Neuronal stem cell (in vitro differentiated cells): ENCODE measurements at regions not wholly inside any gene's neighbourhood (a gene's known extent, or its start where the extent isn't known, plus 50 kb on each side); places are given as distances from the start of the nearest gene placed in this dataset.

ENCODE experiments used
- DNase-seq: peaks from one replicate; pipeline ENCODE4 v3.0.0-alpha.2; 2013; ENCODE audit warnings: low spot score
- H2AFZ ChIP-seq: one replicate; pipeline ENCODE4 v1.6.1; 2013; ENCODE audit warnings: mild to moderate bottlenecking, low read length, inconsistent platforms
- H2AK5ac ChIP-seq: 2 replicates; pipeline ENCODE4 v1.6.1; 2013; ENCODE audit warnings: low read depth, mild to moderate bottlenecking, inconsistent platforms, low read length, moderate library complexity, mixed read lengths
- H2BK120ac ChIP-seq: 2 replicates; pipeline ENCODE4 v1.6.1; 2013; ENCODE audit warnings: low read depth, mild to moderate bottlenecking, inconsistent platforms, low read length, moderate library complexity, mixed read lengths
- H2BK12ac ChIP-seq: one replicate; pipeline ENCODE4 v1.6.1; 2013; ENCODE audit warnings: low read length, inconsistent platforms
- H2BK15ac ChIP-seq: 2 replicates; pipeline ENCODE4 v1.6.1; 2013; ENCODE audit warnings: mild to moderate bottlenecking, low read length, inconsistent platforms, mixed read lengths
- H2BK5ac ChIP-seq: one replicate; pipeline ENCODE4 v1.6.1; 2013; ENCODE audit warnings: inconsistent platforms, mild to moderate bottlenecking, low read length, moderate library complexity
- H3K14ac ChIP-seq: one replicate; pipeline ENCODE4 v1.6.1; 2013; ENCODE audit warnings: low read length, inconsistent platforms
- H3K18ac ChIP-seq: 2 replicates; pipeline ENCODE4 v1.6.1; 2013; ENCODE audit warnings: low read length, inconsistent platforms
- H3K23ac ChIP-seq: 2 replicates; pipeline ENCODE4 v1.6.1; 2013; ENCODE audit warnings: low read depth, mild to moderate bottlenecking, mixed read lengths, low read length, inconsistent platforms; ENCODE audit not compliant: poor library complexity
- H3K27ac ChIP-seq: replicated peaks from 3 replicates; pipeline ENCODE4 v1.5.1; 2013; ENCODE audit warnings: low read length, inconsistent platforms
- H3K27me3 ChIP-seq, 3 experiments: 2 replicates each; pipeline ENCODE4 v1.6.1; 2013; ENCODE audit warnings: low read length in 3 of 3, mild to moderate bottlenecking in 2 of 3, inconsistent platforms in 1 of 3, low read depth in 1 of 3, mixed read lengths in 1 of 3, moderate library complexity in 1 of 3; ENCODE audit not compliant: control insufficient read depth in 3 of 3, insufficient read depth in 3 of 3
- H3K36me3 ChIP-seq, 2 donors: replicated peaks in 1 of 2; 2 replicates each; pipeline ENCODE4 v1.6.1; 2013; ENCODE audit warnings: low read length in 2 of 2; ENCODE audit not compliant: control insufficient read depth in 2 of 2, insufficient read depth in 2 of 2
- H3K4ac ChIP-seq: 2 replicates; pipeline ENCODE4 v1.6.1; 2013; ENCODE audit warnings: inconsistent platforms, mild to moderate bottlenecking, low read length, moderate library complexity
- H3K4me1 ChIP-seq, 2 donors: 1 replicate in 1 of 2; 2 replicates in 1 of 2; pipeline ENCODE4 v1.6.1; 2013; ENCODE audit warnings: low read length in 2 of 2, low read depth in 1 of 2; ENCODE audit not compliant: control insufficient read depth in 2 of 2, insufficient read depth in 1 of 2
- H3K4me2 ChIP-seq: one replicate; pipeline ENCODE4 v1.6.1; 2013; ENCODE audit warnings: mild to moderate bottlenecking, low read length, inconsistent platforms; ENCODE audit not compliant: insufficient read depth, poor library complexity, severe bottlenecking
- H3K4me3 ChIP-seq, 2 donors: 2 replicates each; pipeline ENCODE4 v1.5.1; 2013; ENCODE audit warnings: low read length in 2 of 2, mild to moderate bottlenecking in 2 of 2, inconsistent platforms in 1 of 2, moderate library complexity in 1 of 2
- H3K79me1 ChIP-seq: one replicate; pipeline ENCODE4 v1.6.1; 2013; ENCODE audit warnings: low read depth, mild to moderate bottlenecking, inconsistent platforms, low read length, moderate library complexity
- H3K9ac ChIP-seq: one replicate; pipeline ENCODE4 v1.6.1; 2013; ENCODE audit warnings: mild to moderate bottlenecking, low read depth, low read length, inconsistent platforms; ENCODE audit not compliant: poor library complexity
- H3K9me3 ChIP-seq, 2 donors: replicated peaks in 1 of 2; 2 replicates each; pipeline versions ENCODE3 to v1.6.1; 2013; ENCODE audit warnings: low read length in 2 of 2, mild to moderate bottlenecking in 2 of 2, inconsistent platforms in 1 of 2, low read depth in 1 of 2, mixed read lengths in 1 of 2, moderate library complexity in 1 of 2; ENCODE audit not compliant: control insufficient read depth in 2 of 2, insufficient read depth in 1 of 2
- H4K8ac ChIP-seq: one replicate; pipeline ENCODE4 v1.6.1; 2013; ENCODE audit warnings: low read depth, mild to moderate bottlenecking, inconsistent platforms, low read length, moderate library complexity
- H4K91ac ChIP-seq: one replicate; pipeline ENCODE4 v1.6.1; 2013; ENCODE audit warnings: low read length, low read depth, mild to moderate bottlenecking, inconsistent platforms; ENCODE audit not compliant: poor library complexity
- WGBS, 2 donors: extraction: QIAGEN DNeasy Blood & Tissue Kit; methylation state at CpG; one replicate each; pipeline ENCODE4 v1.1.7; 2013; ENCODE audit warnings: missing lambda C conversion rate in 2 of 2, mixed read lengths in 1 of 2; ENCODE audit not compliant: insufficient read length in 2 of 2, insufficient replicate concordance in 1 of 2; ENCODE audit errors: extremely low coverage in 2 of 2; 5-methylcytosine and 5-hydroxymethylcytosine counted together

- Histone ChIP-seq H2BK15ac (no peak overlapping the region), H3K4me2 (no peak overlapping the region), H3K36me3 (no peaks in the 10 kb centered on the region), H3K18ac (no peak overlapping the region), H2BK120ac (no peak overlapping the region), H3K27ac (no peak overlapping the region), H3K4ac (no peak overlapping the region), H3K4me3 (no peak overlapping the region), H3K79me1 (no peaks in the 10 kb centered on the region), H3K14ac (no peak overlapping the region), H3K4me1 (no peaks in the 10 kb centered on the region), H2AFZ (no peak overlapping the region), H4K91ac (no peak overlapping the region), H3K27me3 (no peaks in the 10 kb centered on the region), H2BK12ac (no peak overlapping the region), H3K23ac (no peak overlapping the region), H2BK5ac (no peak overlapping the region), H3K9ac (no peak overlapping the region), H4K8ac (no peak overlapping the region), H2AK5ac (no peak overlapping the region), H3K9me3 (no peaks in the 10 kb centered on the region)
- WGBS, 2 donors, result no CpG with 5 or more reads among the region's 8 CpGs
- no peak for DNase-seq
These were observed 152.1 kb upstream of the EPHA3 start for GRCh38 chr3:88955274-88955673.

- Histone ChIP-seq H3K4me1 (no peaks in the 10 kb centered on the region), H2BK12ac (no peak overlapping the region), H2BK5ac (no peak overlapping the region), H3K27ac (no peak overlapping the region), H4K91ac (no peak overlapping the region), H3K14ac (no peak overlapping the region), H3K27me3 (no peaks in the 10 kb centered on the region), H2BK15ac (no peak overlapping the region), H3K23ac (no peak overlapping the region), H3K9me3 (no peaks in the 10 kb centered on the region), H2AK5ac (no peak overlapping the region), H3K9ac (no peak overlapping the region), H2AFZ (peak overlapping the region; percentile 61), H3K18ac (no peak overlapping the region), H3K36me3 (no peaks in the 10 kb centered on the region), H2BK120ac (no peak overlapping the region), H3K4me3 (no peak overlapping the region), H4K8ac (no peak overlapping the region), H3K4me2 (no peak overlapping the region), H3K79me1 (no peaks in the 10 kb centered on the region), H3K4ac (no peak overlapping the region)
- no peak for DNase-seq
- no CpG with 5 or more reads among the region's 1 CpG for WGBS, 2 donors
These were observed 149.5 kb upstream of the EPHA3 start for GRCh38 chr3:88957711-88958439.

- no peaks in the 10 kb centered on the region for H3K4me1 ChIP-seq
- H3K9ac ChIP-seq, result no peak overlapping the region
- no peaks in the 10 kb centered on the region for H3K36me3 ChIP-seq
- H3K27me3 ChIP-seq, result no peaks in the 10 kb centered on the region
- no peak for DNase-seq
- no peak overlapping the region for H2BK12ac ChIP-seq
- H2AFZ ChIP-seq, result no peak overlapping the region
- no peak overlapping the region for H3K14ac ChIP-seq
- no peaks in the 10 kb centered on the region for H3K79me1 ChIP-seq
- no peak overlapping the region for H3K18ac ChIP-seq
- H3K4me2 ChIP-seq, result no peak overlapping the region
- no peak overlapping the region for H3K27ac ChIP-seq
- H2BK15ac ChIP-seq, result no peak overlapping the region
- no CpG with 5 or more reads among the region's 3 CpGs for WGBS, 2 donors
- H2BK120ac ChIP-seq, result no peak overlapping the region
- no peak overlapping the region for H4K91ac ChIP-seq
- H3K4ac ChIP-seq, result no peak overlapping the region
- no peak overlapping the region for H4K8ac ChIP-seq
- no peak overlapping the region for H2AK5ac ChIP-seq
- H3K4me3 ChIP-seq, result no peak overlapping the region
- no peak overlapping the region for H2BK5ac ChIP-seq
- no peaks in the 10 kb centered on the region for H3K9me3 ChIP-seq
- H3K23ac ChIP-seq, result no peak overlapping the region
These were observed 147.4 kb upstream of the EPHA3 start for GRCh38 chr3:88960019-88960418.

- H2AFZ ChIP-seq, result no peak overlapping the region
- no peak overlapping the region for H3K18ac ChIP-seq
- H2BK12ac ChIP-seq, result no peak overlapping the region
- no peak overlapping the region for H3K4ac ChIP-seq
- no peak overlapping the region for H2AK5ac ChIP-seq
- no peak overlapping the region for H2BK5ac ChIP-seq
- no peaks in the 10 kb centered on the region for H3K9me3 ChIP-seq
- H3K27ac ChIP-seq, result no peak overlapping the region
- H3K4me2 ChIP-seq, result no peak overlapping the region
- no peak overlapping the region for H4K8ac ChIP-seq
- DNase-seq, result no peak
- H3K14ac ChIP-seq, result no peak overlapping the region
- no peaks in the 10 kb centered on the region for H3K36me3 ChIP-seq
- no peaks in the 10 kb centered on the region for H3K4me1 ChIP-seq
- H3K79me1 ChIP-seq, result no peaks in the 10 kb centered on the region
- no peak overlapping the region for H3K9ac ChIP-seq
- no peaks in the 10 kb centered on the region for H3K27me3 ChIP-seq
- no peak overlapping the region for H3K4me3 ChIP-seq
- H3K23ac ChIP-seq, result no peak overlapping the region
- no peak overlapping the region for H4K91ac ChIP-seq
- no peak overlapping the region for H2BK120ac ChIP-seq
- no peak overlapping the region for H2BK15ac ChIP-seq
These were observed 144.4 kb upstream of the EPHA3 start for GRCh38 chr3:88963003-88963402.
